GM19438 (cell line): ENCODE measurements at regions not wholly inside any gene's neighbourhood (a gene's known extent, or its start where the extent isn't known, plus 50 kb on each side); places are given as distances from the start of the nearest gene placed in this dataset.

ENCODE experiments used
- ATAC-seq: cut with Tn5 transposase; IDR thresholded peaks from one replicate; pipeline ENCODE4 v1.9.1; 2021; ENCODE audit warnings: low read depth; ENCODE audit not compliant: unreplicated experiment

DNA sequence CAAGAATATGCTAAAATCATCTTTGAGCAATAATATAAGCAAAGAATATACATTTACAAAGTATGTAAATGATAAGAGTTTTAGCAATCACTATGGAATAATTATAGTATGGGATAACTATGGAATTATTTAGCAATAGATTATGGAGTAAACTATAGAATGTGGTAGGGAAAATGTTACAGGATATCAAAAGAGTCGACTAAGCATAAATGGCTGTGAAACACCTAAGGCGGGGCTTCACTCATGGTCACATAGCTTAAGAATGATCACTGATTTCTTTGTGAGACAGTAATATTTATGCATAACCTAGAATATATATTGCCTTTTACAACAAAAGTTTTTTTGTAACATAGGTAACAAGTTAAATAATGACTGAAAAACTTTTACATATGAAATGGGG, 2049.7 kb downstream of the ARAP2 start:
- ATAC-seq: no peak

DNA sequence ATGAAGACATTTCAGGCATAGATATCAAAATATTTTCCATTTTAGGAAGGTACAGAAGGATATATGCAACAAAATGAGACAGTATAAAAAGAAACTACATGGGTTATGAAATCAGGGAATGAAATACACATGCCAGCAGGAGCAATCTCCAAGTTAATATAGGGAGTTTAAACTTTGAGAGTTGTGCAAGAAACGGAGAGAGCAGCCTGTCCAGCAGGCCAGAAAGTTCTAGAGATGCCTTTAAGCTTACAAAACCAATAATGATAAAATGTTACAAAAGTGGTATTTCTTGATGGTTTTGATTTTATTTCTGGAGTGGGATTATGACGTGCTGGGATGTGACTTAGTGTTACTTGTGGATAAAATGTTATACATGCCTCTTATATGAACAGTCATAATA, 2047.9 kb downstream of the ARAP2 start:
- no peak for ATAC-seq

DNA sequence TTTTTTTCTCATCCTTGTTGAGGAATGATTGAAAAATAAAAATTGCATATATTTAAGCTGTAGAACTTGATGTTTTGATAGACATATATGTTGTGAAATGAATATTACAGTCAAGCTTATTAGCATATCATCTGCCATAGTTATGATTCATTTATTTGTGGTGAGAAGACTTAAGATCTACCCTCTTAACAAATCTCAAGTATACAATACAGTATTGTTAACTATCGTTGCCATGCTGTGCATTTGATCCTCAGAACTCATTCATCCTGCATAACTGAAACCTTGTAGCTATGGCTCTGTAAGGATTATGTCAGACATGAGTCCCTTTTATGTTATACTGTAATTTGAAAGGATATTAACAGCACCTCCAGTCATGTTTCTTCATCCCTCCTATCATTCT, 2045.3 kb downstream of the ARAP2 start:
- ATAC-seq: no peak

DNA sequence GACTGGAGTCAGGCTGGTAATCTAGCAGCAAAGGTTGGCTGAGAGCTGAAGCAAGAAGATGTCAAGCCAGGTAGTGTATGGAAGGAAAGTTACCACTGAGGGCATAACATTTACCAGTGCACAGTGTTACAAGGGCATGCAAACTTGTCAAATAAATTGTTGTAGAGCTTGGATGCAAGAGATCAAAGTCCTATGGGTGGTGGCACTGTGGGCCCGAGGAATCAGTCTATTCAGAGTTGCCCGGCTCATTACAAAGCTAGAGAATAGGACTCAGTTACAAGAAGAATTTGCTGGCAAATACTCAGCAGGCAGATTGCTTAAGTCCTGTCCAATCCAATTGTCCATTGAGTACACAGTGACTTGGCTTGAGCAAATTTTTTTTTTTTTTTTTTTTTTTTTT, 2043.8 kb downstream of the ARAP2 start:
- no peak for ATAC-seq

DNA sequence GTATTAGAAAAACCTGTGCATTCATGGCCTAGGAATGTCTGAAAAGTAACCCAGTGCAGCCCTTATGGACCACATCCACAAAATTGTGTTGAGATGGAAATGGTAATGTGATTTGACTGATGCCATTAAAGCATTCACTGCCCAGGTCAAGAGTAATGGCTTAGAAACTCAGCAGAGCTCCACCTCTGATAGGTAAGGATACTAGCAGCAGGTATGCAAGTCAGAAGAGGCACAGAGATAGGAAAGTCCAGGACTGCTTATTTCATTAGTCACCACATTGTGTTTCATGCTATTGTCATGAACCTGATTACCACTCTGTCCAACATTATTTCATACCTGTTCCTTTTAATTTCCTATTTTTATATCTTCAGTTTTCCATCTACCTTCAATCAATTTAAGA, 2042.2 kb downstream of the ARAP2 start:
- no peak for ATAC-seq

DNA sequence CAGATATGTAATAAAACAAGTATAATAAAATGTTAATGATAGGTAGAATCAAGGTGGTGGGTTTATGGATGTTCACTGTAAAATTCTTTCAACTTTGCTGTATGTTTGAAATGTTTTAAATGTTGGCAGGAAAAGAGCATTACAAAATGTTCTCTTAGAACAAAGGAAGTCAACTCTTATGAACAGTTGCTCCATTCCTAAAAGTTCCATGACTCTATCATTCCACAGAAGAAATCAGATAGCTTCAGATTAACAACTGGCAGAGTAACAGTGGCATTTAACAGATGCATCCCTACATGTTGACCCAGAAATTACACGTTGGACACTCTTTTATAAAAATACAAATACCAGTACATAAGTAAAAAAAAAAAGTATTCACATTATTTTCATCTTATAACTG, 2023.7 kb downstream of the ARAP2 start:
- no peak for ATAC-seq

DNA sequence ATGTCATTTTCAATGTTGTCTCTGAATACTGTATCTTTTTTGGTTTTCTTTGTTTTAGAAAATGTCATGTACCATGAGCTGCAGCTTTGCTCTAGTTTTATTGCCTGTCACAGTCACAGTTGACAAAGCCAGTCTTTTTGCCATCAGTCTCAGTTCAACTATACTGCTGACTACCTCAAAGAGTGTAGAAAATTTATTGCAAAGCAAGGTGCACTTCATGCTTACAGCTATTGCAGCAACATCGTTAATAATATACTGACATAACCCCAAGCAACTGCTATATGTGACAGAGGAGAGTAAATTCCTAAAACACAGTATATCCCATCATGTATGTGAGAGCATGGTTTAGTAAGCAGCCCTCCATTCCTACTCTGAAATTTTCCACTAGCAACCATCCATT, 2022.3 kb downstream of the ARAP2 start:
- no peak for ATAC-seq

DNA sequence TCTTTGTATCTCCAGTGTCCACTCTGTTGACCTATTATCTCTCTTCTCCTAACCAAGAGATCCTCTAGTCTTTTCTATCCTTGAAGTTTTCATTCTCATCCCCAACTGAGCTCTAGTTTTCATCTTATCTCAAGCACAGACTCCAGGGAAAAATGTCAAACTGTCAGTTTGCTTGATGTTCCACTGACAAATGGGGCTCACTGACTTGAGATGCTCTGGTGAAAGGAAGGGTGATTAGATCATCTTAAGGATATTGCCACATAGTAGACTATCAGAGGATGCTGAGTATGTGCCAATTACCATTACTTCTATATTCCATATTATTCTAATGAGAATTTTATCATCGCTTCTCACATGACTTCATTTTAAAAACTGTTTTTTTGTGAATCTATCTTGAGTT, 2008.2 kb downstream of the ARAP2 start:
- ATAC-seq: no peak

DNA sequence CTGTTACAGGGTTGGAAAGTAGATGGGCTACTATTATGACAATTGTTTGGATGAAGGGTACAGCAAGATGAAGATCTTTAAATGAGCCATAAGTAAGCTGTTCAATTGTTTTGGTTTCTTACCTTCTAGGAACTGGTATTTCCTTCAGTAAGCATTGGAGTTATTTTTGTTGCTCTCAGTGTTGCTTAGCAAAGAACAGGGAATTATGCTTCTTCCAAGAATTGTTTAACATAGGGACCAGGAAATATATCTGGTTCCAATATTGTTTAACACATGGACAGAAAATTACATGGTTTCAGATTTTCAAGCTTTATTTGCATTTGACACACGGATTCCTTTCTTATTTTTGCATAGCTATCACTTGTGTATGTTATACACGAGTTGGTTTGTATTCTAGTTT, 1999.0 kb downstream of the ARAP2 start:
- ATAC-seq: no peak

DNA sequence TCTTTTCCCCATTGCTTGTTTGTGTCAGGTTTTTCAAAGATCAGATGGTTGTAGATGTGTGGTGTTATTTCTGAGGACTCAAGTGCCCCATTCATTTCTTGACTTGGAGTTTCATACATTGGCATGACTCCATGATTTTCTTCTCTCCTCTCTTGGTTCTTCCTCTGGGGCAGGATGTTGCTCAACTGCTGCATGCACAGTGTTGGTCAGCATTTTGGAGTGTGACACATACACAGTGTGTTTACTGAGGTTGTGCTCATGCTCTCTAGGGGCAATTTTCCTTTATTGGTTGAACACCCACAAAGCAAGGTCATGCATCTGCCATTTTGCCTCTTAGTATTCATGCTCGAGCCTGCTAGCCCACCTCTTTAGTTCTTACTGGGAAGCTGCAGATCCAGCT, 1993.8 kb downstream of the ARAP2 start:
- no peak for ATAC-seq

DNA sequence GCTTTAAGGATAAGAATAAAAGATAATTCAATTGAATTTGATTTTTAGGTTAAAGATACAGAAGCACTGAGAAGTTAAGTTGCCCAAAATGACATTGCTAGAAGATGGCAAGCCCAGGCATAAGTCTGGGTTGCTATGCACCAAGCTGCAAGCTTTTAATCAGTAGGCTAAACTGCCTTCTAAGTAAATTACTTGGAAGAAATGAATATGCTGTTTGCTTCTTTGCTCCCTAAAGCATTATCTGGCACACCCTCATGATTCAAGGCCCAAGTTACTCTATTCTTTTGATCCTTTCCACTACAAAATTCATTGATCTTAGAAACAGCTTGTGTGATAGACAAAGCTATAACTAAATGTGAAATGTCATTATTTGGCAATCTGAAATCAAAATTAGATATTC, 1991.1 kb downstream of the ARAP2 start:
- no peak for ATAC-seq

DNA sequence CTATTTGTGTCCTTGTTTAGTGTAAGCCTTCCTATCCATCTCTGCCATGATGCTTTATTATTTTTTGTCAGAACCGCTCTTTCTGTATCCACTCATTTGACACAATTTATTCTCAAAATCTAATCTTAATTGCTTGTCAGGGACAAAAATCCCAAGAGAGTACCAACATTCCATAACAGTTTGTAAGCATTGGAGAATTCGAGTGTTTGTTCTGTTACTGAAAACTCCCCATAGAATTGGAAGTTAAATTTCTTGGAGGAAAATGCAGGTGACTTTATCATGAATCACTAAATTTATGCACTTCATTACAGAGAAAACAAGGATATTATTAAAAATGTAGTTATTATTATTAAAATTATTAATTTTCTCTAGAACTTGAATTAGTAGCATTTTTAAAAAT, 1986.1 kb downstream of the ARAP2 start:
- no peak for ATAC-seq

DNA sequence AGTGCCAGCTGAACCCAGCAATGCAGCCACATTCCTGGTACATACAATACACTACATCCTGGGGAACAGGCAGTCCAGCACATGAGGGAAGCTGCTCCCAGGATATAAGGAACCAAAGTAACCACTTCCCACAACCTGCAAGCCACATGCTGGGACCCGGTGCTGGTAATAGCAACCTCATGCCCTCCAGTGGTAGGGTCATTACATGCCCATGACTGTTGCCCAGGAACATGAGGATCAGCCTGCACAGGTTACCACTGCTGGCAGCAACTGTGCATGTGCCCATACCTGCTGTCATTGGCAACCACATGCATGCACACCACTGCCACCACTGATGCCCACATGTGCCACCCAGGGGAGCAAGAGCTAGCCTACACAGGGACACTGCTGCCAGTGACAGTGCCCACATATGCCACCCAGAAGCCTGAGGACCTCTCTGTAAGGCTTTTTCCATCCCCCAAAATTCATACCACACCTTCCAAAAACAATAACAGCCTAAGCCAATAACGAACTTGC, 1982.5 kb downstream of the ARAP2 start:
- ATAC-seq: no peak

DNA sequence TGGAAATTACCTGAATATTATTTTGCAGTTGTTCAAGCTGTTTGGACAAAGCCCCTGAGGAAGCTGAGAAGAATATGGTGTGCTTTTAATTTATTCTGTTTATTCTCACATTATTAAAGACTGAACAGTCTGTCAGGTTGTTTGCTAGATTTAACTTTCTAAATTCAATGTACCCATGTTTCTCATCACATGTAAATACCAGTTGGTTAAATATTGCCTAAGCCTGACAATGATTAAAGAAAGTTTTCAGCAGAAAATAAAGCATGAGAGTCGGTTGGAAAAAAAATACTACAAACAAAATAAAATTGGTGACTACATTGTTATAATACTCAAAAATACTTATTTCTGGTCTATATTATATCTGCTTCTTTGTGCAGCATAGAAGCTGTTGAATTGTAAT, 1974.7 kb downstream of the ARAP2 start:
- ATAC-seq: no peak

DNA sequence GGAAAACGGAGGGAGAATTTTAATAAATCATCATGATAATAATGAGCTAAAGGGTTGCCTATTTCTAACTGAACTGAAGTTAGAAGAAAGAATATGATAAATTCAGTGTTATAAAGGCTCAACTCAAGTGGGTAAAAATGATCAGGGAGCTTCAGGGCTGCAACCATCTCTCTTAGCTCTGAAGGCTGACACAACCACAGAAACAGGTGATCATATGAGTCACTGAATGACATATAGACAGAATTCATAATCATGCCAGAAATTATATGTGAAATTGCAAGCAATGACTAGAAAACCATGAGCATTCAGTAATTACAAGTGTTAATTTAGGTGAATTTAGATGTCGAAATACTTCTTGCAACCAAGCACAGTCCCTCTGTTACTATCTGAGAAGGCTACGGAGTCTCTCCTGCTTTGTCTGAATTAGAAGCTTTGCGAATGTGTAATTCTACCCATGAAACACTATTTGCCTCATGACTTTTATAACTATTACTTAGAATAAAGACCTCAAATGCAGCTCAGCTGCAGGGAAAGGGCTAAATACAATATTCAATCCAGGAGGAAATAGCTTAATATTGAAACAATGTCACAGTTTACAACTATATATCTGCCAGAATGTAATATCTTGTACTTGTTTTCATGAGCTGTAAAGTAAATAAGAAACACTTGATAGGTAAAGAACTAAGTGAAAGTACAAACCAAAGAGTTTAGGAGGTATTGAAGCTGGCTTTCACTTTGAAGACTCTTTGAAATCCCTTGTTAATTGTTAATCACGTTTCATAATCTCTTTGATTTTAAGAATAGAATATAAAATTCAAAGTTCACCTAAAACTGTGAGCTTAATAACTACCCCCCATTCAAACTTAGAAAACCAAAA, 1972.6 kb downstream of the ARAP2 start:
- no peak for ATAC-seq

DNA sequence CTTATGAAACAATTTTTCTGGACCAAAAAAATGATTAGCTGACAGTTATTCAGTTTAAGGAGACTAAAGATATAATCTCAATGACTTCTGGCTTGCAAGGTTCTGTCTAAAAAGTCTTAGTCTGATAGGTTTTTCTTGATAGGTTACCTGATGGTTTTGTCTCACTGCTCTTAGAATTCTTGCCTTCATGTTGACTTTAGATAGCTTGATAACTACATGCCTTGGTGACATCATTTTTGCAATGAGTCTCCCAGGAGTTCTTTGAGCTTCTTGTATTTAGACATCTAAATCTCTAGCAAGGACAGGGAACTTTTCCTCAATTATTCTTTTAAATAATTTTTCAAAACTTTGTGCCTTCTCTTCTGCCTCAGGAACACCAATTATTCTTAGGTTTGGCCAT, 1965.3 kb downstream of the ARAP2 start:
- ATAC-seq: no peak

DNA sequence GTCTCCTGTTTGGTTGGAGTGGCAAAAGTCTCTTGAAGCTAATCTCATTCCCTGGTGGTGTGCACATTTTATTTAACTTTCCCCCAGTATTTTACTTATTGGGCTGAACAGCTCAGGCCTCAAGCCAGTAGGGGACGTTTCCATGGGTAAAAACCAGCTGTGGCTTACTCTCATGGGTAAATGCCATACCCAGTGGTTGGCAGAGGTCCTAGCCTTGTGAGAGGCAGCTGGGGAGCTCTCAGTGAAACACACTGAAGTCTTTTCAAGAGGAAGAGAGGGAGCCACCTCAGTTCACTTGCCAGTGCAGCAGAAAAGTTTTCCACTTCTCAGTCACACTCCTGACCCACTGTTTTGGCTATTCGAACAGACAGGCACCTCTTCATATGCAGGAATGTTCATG, 1964.2 kb downstream of the ARAP2 start:
- ATAC-seq: no peak

DNA sequence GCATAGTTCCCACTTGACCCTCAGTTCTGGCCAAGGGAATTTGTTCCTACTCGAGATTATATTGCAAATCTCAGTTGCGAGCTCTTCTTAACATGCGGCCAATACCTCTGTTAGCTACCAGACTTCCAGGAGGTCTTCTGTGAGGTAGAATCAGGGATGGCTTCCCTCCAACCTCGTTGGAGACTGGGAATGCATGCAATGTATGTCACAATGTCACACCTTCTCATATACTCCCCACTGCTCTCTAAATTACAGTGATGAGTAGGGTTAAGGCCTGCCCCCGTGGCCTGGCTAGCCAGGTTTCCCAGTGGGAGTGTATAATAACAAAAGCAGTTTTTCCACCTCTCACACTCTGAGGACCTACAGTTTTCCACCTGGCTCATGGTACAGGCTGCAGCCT, 1962.5 kb downstream of the ARAP2 start:
- ATAC-seq: no peak

DNA sequence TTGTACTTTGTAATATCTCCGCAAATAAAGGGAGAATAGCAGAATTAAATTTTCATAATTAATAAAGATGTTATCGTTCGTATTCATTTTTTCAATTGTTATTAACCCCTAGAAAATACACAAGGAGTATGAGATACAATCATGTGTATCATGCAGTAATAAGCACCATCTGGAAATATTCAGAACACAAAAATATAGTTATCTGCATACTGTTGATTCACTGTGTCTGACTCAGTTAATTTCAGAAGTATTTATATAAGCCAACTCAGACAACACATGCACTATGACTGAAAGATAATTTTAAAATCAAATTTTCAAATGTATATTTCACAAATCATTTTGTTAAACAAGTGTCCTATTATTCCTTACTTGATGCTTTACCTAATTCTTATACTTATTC, 1954.8 kb downstream of the ARAP2 start:
- ATAC-seq: no peak

DNA sequence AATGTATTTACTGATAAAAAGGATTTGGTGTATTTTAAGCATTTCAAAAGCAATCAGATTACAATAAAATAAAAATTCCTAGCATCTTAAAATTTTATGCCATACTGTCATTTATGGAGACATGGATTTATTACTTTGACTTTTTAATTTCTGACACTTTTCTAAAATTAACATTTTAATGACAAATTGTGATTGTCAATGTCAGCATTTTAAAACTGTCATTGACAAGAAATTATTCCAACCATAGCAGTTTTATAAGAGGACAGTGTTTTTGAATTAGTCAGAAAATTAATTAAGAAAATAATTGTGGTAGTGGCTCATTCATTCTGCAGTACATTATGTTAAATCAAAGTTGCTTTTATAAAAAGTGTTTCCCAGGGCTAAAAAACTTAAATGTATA, 1954.4 kb downstream of the ARAP2 start:
- no peak for ATAC-seq

DNA sequence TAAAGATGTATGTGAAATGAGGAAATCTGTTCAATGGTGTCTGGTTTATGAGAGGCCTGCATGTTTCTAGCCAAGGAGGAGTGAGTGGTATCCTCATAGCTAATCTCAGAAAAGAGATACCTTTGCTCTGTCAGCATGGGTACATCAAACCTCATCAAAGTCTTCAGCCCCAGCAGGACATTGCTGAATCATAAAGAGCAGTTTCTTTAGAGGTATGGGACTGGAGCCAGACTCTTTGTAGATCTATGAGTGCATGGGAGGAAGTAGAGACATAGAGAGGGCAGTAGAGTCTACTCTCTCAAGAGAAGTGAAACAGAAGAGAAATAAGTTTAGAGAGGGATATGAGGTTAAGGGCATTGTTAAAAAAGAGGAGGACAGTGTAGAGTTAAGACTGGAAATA, 1950.9 kb downstream of the ARAP2 start:
- ATAC-seq: no peak

DNA sequence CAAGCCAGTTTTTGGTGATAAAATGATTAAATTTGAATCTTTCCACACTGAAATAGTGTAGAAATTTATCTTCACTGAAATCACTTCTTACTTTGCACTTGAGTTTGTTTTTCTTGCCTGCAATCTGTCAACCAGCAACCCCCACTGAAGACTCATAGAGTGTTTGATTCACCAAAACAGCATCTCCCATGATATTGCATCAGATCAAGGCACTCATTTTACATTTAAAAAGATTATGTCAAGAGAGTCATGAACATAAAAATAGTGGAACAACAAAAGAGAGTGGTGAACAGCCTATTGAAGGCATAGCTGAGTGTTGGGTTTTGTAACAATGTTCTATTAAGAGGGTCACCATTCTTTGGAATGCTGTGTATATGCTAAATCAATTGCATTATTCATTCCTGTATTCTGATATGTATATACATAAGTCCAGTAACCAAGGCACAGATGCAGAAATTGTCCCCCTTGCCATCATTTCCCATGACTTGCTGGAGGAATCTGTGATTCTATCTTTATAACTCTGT, 1934.9 kb downstream of the ARAP2 start:
- ATAC-seq: no peak
